ENCODE measurements at regions not wholly inside any gene's neighbourhood (a gene's known extent, or its start where the extent isn't known, plus 50 kb on each side); places are given as distances from the start of the nearest gene placed in this dataset.
A peak's percentile ranks its signal among the peaks of the same experiment; 100 is the strongest.

- TF ChIP-seq EZH2 (conservative IDR thresholded peaks at IDR 0.05; ENCODE audit: low read depth, low read length) (no peak), REST (IDR thresholded peaks at IDR 0.05; ENCODE audit: borderline replicate concordance in 1 of 2, low read depth in 1 of 2, low read length in 2 of 2) (no peak), FIP1L1 (IDR thresholded peaks at IDR 0.05; ENCODE audit: borderline replicate concordance, insufficient read depth, low read depth, low read length) (no peak), CBFB (CRISPR knock-in tag; IDR thresholded peaks at IDR 0.05) (no peak), ZNF274 (CRISPR knock-in tag; IDR thresholded peaks at IDR 0.05) (no peak), ZNF224 (CRISPR knock-in tag; IDR thresholded peaks at IDR 0.05) (no peak), CTCF (CRISPR knock-in tag; IDR thresholded peaks at IDR 0.05) (peak; percentile 90), ZNF496 (CRISPR knock-in tag; IDR thresholded peaks at IDR 0.05; ENCODE audit: insufficient replicate concordance) (no peak), POLR2AphosphoS5 (IDR thresholded peaks at IDR 0.05; ENCODE audit: low read depth, low read length) (no peak)
- TF ChIP-seq, protein P1, sequence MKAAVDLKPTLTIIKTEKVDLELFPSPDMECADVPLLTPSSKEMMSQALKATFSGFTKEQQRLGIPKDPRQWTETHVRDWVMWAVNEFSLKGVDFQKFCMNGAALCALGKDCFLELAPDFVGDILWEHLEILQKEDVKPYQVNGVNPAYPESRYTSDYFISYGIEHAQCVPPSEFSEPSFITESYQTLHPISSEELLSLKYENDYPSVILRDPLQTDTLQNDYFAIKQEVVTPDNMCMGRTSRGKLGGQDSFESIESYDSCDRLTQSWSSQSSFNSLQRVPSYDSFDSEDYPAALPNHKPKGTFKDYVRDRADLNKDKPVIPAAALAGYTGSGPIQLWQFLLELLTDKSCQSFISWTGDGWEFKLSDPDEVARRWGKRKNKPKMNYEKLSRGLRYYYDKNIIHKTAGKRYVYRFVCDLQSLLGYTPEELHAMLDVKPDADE (CRISPR knock-in tag; IDR thresholded peaks at IDR 0.05), result no peak
Observed at GRCh38 chr2:199704358-199705238, 146.4 kb downstream of the FTCDNL1 start.
